ENCODE measurements at regions not wholly inside any gene's neighbourhood (a gene's known extent, or its start where the extent isn't known, plus 50 kb on each side); places are given as distances from the start of the nearest gene placed in this dataset.

- no peak for DNase-seq
- in situ Hi-C loops (cut with MboI; ENCODE audit: low pct_unique_long_range_greater_than_20kb, low sequenced_read_pairs), result no loop called here
Measured at GRCh38 chr11:69956669-69957190, 121.4 kb upstream of the ANO1 start.

- DNase-seq, result no peak
- in situ Hi-C loops (cut with MboI; ENCODE audit: low pct_unique_long_range_greater_than_20kb, low sequenced_read_pairs), result no loop called here
Measured at GRCh38 chr11:69957849-69958248, 120.3 kb upstream of the ANO1 start.

DNA sequence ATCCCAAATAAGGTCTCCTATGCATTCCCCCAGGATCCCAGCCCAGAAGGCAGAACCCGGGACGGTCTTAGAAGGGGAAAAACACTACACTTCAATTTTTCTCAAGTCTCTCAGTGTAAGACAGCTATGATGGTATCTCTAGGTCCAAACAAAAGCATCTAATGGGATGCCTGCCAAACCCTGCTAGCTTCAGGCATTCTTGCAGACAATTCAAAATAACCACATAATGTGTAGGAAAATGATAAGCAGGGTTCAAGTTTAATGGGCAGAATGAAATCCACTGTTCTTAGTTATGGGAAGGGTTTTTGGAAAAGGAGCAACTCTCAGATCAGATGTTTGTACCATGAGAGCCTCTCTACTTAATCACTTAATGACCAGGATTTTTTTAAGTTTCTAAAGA is 119.8 kb upstream of the ANO1 start:
- in situ Hi-C loops (cut with MboI; ENCODE audit: low pct_unique_long_range_greater_than_20kb, low sequenced_read_pairs), result no loop called here
- no peak for DNase-seq

DNA sequence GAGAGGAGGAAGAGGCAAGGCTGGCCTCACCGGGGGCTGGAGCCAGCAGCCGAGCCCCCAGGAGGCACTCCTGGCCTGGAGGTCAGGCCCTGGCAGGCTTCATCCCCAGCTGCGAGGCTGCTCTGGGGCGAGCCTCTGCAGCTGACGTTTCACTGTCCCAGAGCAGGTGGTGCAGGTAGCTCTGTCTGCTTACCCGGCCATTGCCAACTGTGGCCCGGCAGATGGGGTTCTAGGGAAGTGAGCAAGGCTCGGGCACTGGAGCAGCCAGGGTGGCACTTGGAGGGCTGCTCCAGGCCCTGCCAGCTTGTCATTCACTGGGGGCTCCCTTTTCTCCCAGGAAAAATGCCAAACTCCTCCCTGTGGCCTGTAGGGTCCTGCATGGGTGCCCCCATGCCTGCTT is 118.7 kb upstream of the ANO1 start:
- in situ Hi-C loops (cut with MboI; ENCODE audit: low pct_unique_long_range_greater_than_20kb, low sequenced_read_pairs), result no loop called here
- no peak for DNase-seq

DNA sequence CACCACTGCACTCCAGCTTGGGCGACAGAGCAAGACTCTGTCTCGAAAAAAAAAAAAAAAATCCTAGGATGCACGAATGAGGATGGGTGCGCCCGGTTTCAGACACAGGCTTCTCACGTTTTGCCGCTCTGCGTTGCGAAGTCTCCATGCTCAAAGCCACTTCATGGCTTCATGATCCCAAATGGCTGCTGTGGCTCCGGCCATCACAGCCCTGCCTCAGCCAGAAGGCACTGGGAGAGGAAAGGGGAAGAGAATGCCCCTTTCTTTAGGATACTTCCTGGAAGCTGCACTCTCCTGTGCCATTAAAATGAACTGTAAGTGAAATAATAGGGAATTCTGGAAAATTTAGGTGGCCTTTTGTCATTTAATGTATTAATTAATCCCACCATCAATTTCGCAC is 116.4 kb upstream of the ANO1 start:
- DNase-seq, result no peak
- in situ Hi-C loops (cut with MboI; ENCODE audit: low pct_unique_long_range_greater_than_20kb, low sequenced_read_pairs), result no loop called here

GRCh38 chr11:69962152-69962551 is 116.0 kb upstream of the ANO1 start:
- no peak for DNase-seq
- in situ Hi-C loops (cut with MboI; ENCODE audit: low pct_unique_long_range_greater_than_20kb, low sequenced_read_pairs), result no loop called here

- in situ Hi-C loops (cut with MboI; ENCODE audit: low pct_unique_long_range_greater_than_20kb, low sequenced_read_pairs), result no loop called here
- DNase-seq, result no peak
Measured at GRCh38 chr11:69963533-69964246, 114.4 kb upstream of the ANO1 start.

DNA sequence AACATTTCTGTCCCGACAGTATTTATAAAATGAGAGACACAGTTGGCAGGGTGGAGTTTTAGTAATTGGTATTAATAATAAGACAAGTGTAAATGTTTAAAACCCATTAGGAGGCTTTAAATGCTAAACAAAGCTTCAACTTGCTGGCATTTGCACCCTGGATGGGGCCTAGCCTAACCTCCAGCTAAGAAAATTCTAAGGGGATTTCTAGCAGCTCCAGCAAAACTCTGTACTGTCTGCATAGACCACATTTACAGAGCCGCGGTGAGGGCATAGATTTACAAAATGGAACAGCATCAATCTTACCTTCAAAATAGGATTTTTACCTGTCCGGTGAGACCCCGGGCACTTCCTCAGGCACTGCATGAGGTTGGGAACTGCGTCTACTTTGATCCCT is 113.9 kb upstream of the ANO1 start:
- DNase-seq, result no peak
- in situ Hi-C loops (cut with MboI; ENCODE audit: low pct_unique_long_range_greater_than_20kb, low sequenced_read_pairs), result no loop called here

- in situ Hi-C loops (cut with MboI; ENCODE audit: low pct_unique_long_range_greater_than_20kb, low sequenced_read_pairs), result no loop called here
- no peak for DNase-seq
Measured at GRCh38 chr11:69965821-69966582, 112.1 kb upstream of the ANO1 start.

DNA sequence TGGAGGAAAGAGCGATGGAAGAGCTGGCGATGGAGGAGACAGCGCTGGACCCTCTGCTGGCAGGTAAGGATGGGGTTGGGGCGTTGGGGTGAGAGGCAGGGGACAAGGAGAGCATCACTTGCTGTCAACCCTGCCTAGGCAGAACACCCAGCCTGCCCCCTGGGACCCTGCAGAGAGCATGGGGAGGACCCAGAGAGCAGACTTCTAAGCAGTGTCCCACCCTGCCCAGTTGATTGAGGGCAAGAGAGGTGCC is 111.6 kb upstream of the ANO1 start:
- in situ Hi-C loops (cut with MboI; ENCODE audit: low pct_unique_long_range_greater_than_20kb, low sequenced_read_pairs), result no loop called here
- DNase-seq, result no peak

DNA sequence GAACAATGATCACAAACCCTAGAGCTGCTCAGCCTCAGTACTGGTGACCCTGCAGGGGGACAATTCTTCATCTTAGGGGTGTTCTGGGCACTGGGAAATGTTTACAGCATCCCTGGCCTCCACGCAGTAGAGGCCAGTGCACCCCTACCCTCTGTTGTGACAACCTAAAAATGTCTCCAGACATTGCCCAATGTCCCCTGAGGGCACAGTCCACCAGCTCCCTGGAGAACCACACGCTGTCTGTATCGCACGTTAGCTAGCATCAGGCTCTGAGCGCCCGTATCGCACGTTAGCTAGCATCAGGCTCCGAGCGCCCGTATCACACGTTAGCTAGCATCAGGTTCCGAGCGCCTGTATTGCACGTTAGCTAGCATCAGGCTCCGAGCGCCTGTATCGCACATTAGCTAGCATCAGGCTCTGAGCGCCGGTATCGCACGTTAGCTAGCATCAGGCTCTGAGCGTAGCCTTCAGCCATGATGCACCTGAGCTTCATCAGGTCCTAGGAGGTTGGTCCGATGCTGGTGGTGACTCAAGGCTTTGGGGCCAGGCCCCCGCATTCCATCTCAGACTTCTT is 111.1 kb upstream of the ANO1 start:
- in situ Hi-C loops (cut with MboI; ENCODE audit: low pct_unique_long_range_greater_than_20kb, low sequenced_read_pairs), result no loop called here
- no peak for DNase-seq

DNA sequence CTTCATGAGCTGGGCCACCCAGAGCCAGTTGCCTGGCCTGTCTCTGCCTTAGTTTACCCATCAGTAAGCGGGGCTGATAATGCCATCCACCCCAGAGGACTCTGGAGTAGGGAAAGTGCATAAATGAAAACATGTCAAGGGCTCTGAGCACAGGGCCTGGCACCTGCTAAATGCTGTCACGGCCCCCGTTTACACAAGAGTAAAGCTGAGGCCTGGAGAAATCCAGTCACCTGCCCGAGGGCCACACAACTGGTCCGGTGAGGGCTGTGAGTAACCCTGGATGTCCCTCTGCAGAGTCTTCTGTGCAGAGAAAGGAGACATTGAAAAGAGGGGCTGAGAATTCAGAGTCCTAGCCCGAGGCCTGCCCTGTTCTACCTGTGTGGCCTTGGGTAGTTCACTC is 110.6 kb upstream of the ANO1 start:
- in situ Hi-C loops (cut with MboI; ENCODE audit: low pct_unique_long_range_greater_than_20kb, low sequenced_read_pairs), result no loop called here
- DNase-seq, result no peak

GRCh38 chr11:69968396-69969347 is 109.4 kb upstream of the ANO1 start:
- DNase-seq, result no peak
- in situ Hi-C loops (cut with MboI; ENCODE audit: low pct_unique_long_range_greater_than_20kb, low sequenced_read_pairs), result no loop called here

- DNase-seq, result no peak
- in situ Hi-C loops (cut with MboI; ENCODE audit: low pct_unique_long_range_greater_than_20kb, low sequenced_read_pairs), result no loop called here
Measured at GRCh38 chr11:69969890-69970784, 108.0 kb upstream of the ANO1 start.

DNA sequence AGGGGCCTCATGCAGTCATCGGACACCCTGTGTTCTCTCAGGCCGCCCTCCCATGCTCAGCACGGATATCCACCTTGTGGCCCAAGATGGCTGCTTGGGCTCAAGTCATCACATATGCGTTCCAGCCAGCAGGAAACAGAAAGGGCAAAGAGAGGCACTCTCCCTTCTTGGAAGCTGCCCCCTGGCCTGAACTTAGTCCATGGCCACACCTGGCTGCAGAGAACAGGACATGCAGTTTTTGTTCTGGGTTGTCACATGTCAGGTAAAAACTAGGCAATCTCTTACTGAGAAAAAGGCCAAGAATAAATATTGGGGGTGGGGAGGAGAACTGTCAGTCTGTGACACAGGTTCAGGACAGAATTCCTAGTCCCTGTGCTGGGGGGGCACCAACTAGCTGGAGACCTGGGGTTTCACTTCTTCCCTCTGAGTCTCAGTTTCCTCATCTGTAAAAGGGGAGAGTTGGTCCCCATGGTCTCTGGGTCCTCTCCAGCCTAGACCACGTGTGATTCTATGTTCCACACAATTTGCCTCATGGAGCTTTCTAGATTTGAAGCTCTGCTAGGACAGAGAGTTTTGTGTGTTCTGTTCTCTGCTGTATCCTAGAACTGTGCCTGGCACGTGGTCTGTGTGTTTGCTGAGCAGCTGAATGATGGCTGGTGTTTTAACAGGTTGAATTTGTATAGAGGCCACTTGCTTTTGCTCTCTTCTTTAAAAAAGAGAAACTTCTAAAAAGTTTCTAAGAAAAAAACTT is 107.2 kb upstream of the ANO1 start:
- in situ Hi-C loops (cut with MboI; ENCODE audit: low pct_unique_long_range_greater_than_20kb, low sequenced_read_pairs), result no loop called here
- no peak for DNase-seq

DNA sequence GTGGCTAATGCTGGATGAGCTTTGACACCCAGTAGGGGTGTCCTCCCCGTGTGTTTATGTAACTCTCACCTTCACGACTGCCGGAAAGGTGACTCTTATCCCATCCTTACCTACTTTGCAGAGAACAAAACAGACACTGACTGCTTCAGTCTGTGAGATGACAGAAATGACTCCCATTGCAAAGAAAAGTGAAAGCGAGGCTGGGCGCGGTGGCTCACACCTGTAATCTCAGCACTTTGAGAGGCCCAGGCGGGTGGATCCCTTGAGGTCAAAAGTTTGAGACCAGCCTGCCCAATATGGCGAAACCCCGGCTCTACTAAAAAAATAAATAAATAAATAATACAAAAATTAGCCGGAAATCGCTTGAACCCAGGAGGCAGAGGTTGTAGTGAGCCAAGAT is 106.4 kb upstream of the ANO1 start:
- no peak for DNase-seq
- in situ Hi-C loops (cut with MboI; ENCODE audit: low pct_unique_long_range_greater_than_20kb, low sequenced_read_pairs), result no loop called here

DNA sequence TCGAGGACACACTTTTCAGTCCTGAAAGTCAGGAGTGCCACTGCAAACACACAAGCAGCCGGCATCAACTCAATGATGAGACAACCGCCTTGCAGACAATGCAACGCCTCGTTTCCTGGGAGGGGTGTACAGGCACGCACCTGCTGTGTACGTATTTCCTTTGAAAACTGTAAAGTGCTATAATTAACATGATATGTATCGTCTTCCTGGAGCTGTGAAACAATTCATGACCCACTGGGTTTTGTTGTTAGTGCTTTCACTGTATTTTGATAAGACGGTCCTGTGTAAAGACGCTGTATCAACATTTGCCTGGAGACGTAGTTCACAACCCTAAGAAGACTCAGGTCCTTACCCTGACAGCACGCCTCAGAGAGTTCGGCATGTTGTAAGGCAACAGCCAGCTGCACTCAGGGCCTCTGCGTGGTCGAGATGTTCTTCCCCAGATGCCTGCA is 105.7 kb upstream of the ANO1 start:
- DNase-seq, result no peak
- in situ Hi-C loops (cut with MboI; ENCODE audit: low pct_unique_long_range_greater_than_20kb, low sequenced_read_pairs), result no loop called here

- no peak for DNase-seq
- in situ Hi-C loops (cut with MboI; ENCODE audit: low pct_unique_long_range_greater_than_20kb, low sequenced_read_pairs), result no loop called here
Measured at GRCh38 chr11:69974528-69974927, 103.6 kb upstream of the ANO1 start.

All from KBM-7 (cell line).